CD4-positive, alpha-beta T cell (primary cell): ENCODE measurements at regions not wholly inside any gene's neighbourhood (a gene's known extent, or its start where the extent isn't known, plus 50 kb on each side); places are given as distances from the start of the nearest gene placed in this dataset.

Experiments
- ATAC-seq: fragments of 200-7000 bp; cut with Tn5 transposase; one replicate; pipeline ENCODE4 v1.10.0; 2022; ENCODE audit warnings: mild to moderate bottlenecking; ENCODE audit not compliant: poor library complexity
- CTCF ChIA-PET: fragments of 350-600 bp; sonication (Branson Sonifier 250); formaldehyde crosslinking; loops from one replicate; lab custom pipeline; 2021; ENCODE audit warnings: antibody characterized with exemption, inconsistent platforms; lab: Charles Lee
- POLR2A ChIA-PET: fragments of 350-600 bp; sonication (Branson Sonifier 250); formaldehyde crosslinking; loops from one replicate; lab custom pipeline; 2021; ENCODE audit warnings: antibody characterized with exemption, inconsistent platforms; lab: Charles Lee
- DNase-seq, 14 experiments: peaks; one replicate each; pipeline ENCODE4 v3.0.0-alpha.2; 2013 to 2020; ENCODE audit warnings: mixed read lengths in 2 of 14
- H3K27ac ChIP-seq, 2 donors: one replicate each; pipeline versions ENCODE4 v1.5.1 to v1.7.0; 2013; ENCODE audit warnings: low read length in 2 of 2, low read depth in 1 of 2, mild to moderate bottlenecking in 1 of 2
- H3K27me3 ChIP-seq, 2 experiments: 1 replicate in 1 of 2; 2 replicates in 1 of 2; pipeline versions ENCODE4 v1.6.1 to v1.7.0; 2013; ENCODE audit warnings: low read length in 2 of 2, control low read depth in 1 of 2, mild to moderate bottlenecking in 1 of 2, moderate library complexity in 1 of 2; ENCODE audit not compliant: insufficient read depth in 2 of 2, control insufficient read depth in 1 of 2
- H3K36me3 ChIP-seq: one replicate; pipeline ENCODE4 v1.6.1; 2013; ENCODE audit warnings: low read length, control low read depth; ENCODE audit not compliant: insufficient read depth
- H3K4me1 ChIP-seq: one replicate; pipeline ENCODE4 v1.6.1; 2013; ENCODE audit warnings: low read length, control low read depth; ENCODE audit not compliant: insufficient read depth
- H3K4me3 ChIP-seq: one replicate; pipeline ENCODE4 v1.5.1; 2013; ENCODE audit warnings: mild to moderate bottlenecking, low read length, moderate library complexity
- H3K9me3 ChIP-seq, 2 experiments: 1 replicate in 1 of 2; 2 replicates in 1 of 2; pipeline versions ENCODE4 v1.6.1 to v1.7.0; 2013; ENCODE audit warnings: low read length in 2 of 2, mild to moderate bottlenecking in 2 of 2, control low read depth in 1 of 2, moderate library complexity in 1 of 2; ENCODE audit not compliant: control insufficient read depth in 1 of 2, insufficient read depth in 1 of 2
- H3K27ac Mint-ChIP-seq: one replicate; pipeline ENCODE4 v1.8.0; 2020; ENCODE audit warnings: mixed read lengths
- H3K27me3 Mint-ChIP-seq: one replicate; pipeline ENCODE4 v1.8.0; 2021; ENCODE audit warnings: mixed read lengths
- H3K36me3 Mint-ChIP-seq: one replicate; pipeline ENCODE4 v1.8.0; 2021; ENCODE audit warnings: low read depth, mixed read lengths
- H3K4me1 Mint-ChIP-seq: one replicate; pipeline ENCODE4 v1.8.0; 2021; ENCODE audit warnings: low read depth, mixed read lengths
- H3K4me3 Mint-ChIP-seq: one replicate; pipeline ENCODE4 v1.8.0; 2020; ENCODE audit warnings: mild to moderate bottlenecking, mixed read lengths
- H3K9me3 Mint-ChIP-seq: one replicate; pipeline ENCODE4 v1.8.0; 2020; ENCODE audit warnings: mixed read lengths
- CTCF ChIP-seq: fragments of 200-600 bp; IDR thresholded peaks from one replicate; pipeline ENCODE4 v1.8.0; 2022; ENCODE audit warnings: antibody characterized with exemption, mild to moderate bottlenecking
- intact Hi-C, 2 experiments: fragments of 100-400 bp; cut with DNase I in 1 of 2; cut with micrococcal nuclease in 1 of 2; formaldehyde crosslinking; loops; one replicate each; pipeline versions ENCODE4 v1.15.1 to v1.9.0; 2023 to 2025; cut with DNase I, micrococcal nuclease

DNA sequence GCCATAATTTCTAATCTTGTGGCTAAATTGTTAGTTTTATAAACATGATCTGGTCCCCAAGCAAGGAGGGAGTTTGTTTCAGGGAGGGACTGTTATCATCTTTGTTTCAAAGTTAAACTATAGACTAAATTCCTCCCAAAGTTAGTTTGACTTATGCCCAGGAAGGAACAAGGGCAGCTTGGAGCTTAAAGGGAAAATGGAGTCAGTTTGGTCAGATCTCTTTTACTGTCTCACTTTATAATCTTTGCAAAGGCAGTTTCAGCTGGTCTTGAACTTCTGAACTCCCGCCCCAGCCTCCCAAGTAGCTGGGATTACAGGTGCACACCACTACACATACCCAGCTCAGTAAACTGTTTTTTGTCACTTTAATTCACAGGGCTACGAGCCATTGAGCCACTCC is 214.7 kb downstream of the ZNF674 start:
- peaks cover 10% of the 10 kb centered on the region for H3K4me1 Mint-ChIP-seq
- Histone ChIP-seq H3K4me1 (no peaks in the 10 kb centered on the region), H3K9me3 (no peaks in the 10 kb centered on the region), H3K4me3 (no peak overlapping the region), H3K27ac (no peak overlapping the region), H3K36me3 (no peaks in the 10 kb centered on the region), H3K27me3 (no peaks in the 10 kb centered on the region)
- H3K27ac Mint-ChIP-seq: no peak overlapping the region
- TF ChIP-seq CTCF: no peak
- peaks cover 2% of the 10 kb centered on the region for H3K9me3 Mint-ChIP-seq
- POLR2A ChIA-PET: no interaction called here
- no peak overlapping the region for H3K4me3 Mint-ChIP-seq
- CTCF ChIA-PET: no interaction called here
- intact Hi-C loops: no loop called here
- H3K36me3 Mint-ChIP-seq: no peaks in the 10 kb centered on the region
- no peak for DNase-seq
- no peak for ATAC-seq
- H3K27me3 Mint-ChIP-seq: no peaks in the 10 kb centered on the region

DNA sequence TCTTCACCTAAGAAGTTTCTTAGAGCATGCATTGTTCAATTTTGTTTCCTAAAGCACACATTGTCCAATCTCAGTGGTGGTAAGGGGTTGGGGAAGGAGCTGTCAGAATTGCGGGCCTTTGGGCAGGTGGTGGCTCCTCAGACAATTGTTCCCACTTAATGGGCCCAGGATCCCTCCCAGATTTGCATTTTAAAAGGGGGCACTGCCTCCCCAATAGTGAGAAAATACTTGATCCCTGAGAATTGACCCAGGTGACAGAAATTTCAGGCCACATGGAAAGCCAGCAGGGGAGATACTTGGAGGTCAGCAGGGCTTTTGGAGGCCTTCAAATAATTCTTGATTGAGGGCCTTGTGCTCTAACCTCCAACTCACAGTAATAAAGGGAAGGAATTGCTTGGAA is 217.1 kb downstream of the ZNF674 start:
- Mint-ChIP-seq H3K4me3 (no peak overlapping the region), H3K9me3 (no peaks in the 10 kb centered on the region), H3K4me1 (peaks cover 23% of the 10 kb centered on the region), H3K27ac (no peak overlapping the region), H3K36me3 (no peaks in the 10 kb centered on the region), H3K27me3 (no peaks in the 10 kb centered on the region)
- Histone ChIP-seq H3K36me3 (no peaks in the 10 kb centered on the region), H3K27me3 (no peaks in the 10 kb centered on the region), H3K4me1 (peaks cover 4% of the 10 kb centered on the region), H3K9me3 (no peaks in the 10 kb centered on the region), H3K4me3 (no peak overlapping the region), H3K27ac (no peak overlapping the region)
- POLR2A ChIA-PET: no interaction called here
- DNase-seq: no peak
- intact Hi-C loops: no loop called here
- CTCF ChIA-PET: no interaction called here
- no peak for ATAC-seq
- TF ChIP-seq CTCF: no peak

GRCh38 chrX:46327566-46328115 is 217.6 kb downstream of the ZNF674 start:
- intact Hi-C loops: no loop called here

More at GRCh38 chrX:46327566-46328115, 217.6 kb downstream of the ZNF674 start:
- no peaks in the 10 kb centered on the region for H3K27me3 Mint-ChIP-seq
- H3K4me1 Mint-ChIP-seq: peaks cover 28% of the 10 kb centered on the region
- Histone ChIP-seq H3K27ac (no peak overlapping the region), H3K4me3 (no peak overlapping the region), H3K4me1 (peaks cover 4% of the 10 kb centered on the region), H3K9me3 (no peaks in the 10 kb centered on the region), H3K36me3 (no peaks in the 10 kb centered on the region), H3K27me3 (no peaks in the 10 kb centered on the region)
- DNase-seq (no peak), ATAC-seq (no peak)
- H3K36me3 Mint-ChIP-seq: no peaks in the 10 kb centered on the region
- no peak overlapping the region for H3K27ac Mint-ChIP-seq
- no peak for TF ChIP-seq CTCF
- H3K4me3 Mint-ChIP-seq: no peak overlapping the region
- ChIA-PET POLR2A (no interaction called here), CTCF (no interaction called here)
- H3K9me3 Mint-ChIP-seq: no peaks in the 10 kb centered on the region
